Nephron progenitor cell (in vitro differentiated cells): ENCODE measurements at regions not wholly inside any gene's neighbourhood (a gene's known extent, or its start where the extent isn't known, plus 50 kb on each side); places are given as distances from the start of the nearest gene placed in this dataset.

ENCODE experiments used
- DNase-seq: peaks from one replicate; pipeline ENCODE4 v3.0.0; 2021
- H3K27ac Mint-ChIP-seq: 2 replicates; pipeline ENCODE4 v1.8.0; 2021; ENCODE audit warnings: mild to moderate bottlenecking, moderate library complexity, mixed read lengths
- H3K27me3 Mint-ChIP-seq: 2 replicates; pipeline ENCODE4 v1.8.0; 2021; ENCODE audit warnings: mild to moderate bottlenecking, low read depth, mixed read lengths; ENCODE audit not compliant: poor library complexity
- H3K36me3 Mint-ChIP-seq: 2 replicates; pipeline ENCODE4 v1.8.0; 2021; ENCODE audit warnings: low read depth, mixed read lengths
- H3K4me1 Mint-ChIP-seq: 2 replicates; pipeline ENCODE4 v1.8.0; 2021; ENCODE audit warnings: mixed read lengths
- H3K4me3 Mint-ChIP-seq: 2 replicates; pipeline ENCODE4 v1.8.0; 2021; ENCODE audit warnings: mild to moderate bottlenecking, moderate library complexity, mixed read lengths
- H3K9me3 Mint-ChIP-seq: 2 replicates; pipeline ENCODE4 v1.8.0; 2021; ENCODE audit warnings: mild to moderate bottlenecking, moderate library complexity, mixed read lengths
- TF ChIP-seq, protein P1 (sequence below): fragments of 200-600 bp; sonication (generic); IDR thresholded peaks from 2 replicates; pipeline ENCODE4 v1.5.0; 2021; ENCODE audit warnings: antibody characterized with exemption

DNA sequence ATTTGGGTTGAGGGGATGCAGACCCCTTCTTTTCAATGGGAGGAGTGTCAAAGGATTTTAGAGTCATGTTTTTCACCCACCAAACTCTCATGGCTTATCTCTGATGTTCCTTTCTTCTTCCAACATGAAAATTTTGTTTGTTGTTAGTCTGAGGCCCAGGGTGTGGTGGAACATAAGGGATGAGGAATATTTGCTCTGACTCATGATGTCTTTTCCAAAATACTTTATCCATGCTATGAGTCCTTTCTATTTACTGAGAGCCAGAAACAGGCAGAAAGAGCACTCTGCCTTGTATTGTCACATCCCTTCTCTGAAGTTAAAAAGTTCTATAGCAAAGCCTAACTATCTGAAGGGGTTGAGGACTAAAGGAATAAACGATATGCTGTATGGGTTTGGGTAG, 61.6 kb upstream of the GYPA start:
- TF ChIP-seq, protein P1, sequence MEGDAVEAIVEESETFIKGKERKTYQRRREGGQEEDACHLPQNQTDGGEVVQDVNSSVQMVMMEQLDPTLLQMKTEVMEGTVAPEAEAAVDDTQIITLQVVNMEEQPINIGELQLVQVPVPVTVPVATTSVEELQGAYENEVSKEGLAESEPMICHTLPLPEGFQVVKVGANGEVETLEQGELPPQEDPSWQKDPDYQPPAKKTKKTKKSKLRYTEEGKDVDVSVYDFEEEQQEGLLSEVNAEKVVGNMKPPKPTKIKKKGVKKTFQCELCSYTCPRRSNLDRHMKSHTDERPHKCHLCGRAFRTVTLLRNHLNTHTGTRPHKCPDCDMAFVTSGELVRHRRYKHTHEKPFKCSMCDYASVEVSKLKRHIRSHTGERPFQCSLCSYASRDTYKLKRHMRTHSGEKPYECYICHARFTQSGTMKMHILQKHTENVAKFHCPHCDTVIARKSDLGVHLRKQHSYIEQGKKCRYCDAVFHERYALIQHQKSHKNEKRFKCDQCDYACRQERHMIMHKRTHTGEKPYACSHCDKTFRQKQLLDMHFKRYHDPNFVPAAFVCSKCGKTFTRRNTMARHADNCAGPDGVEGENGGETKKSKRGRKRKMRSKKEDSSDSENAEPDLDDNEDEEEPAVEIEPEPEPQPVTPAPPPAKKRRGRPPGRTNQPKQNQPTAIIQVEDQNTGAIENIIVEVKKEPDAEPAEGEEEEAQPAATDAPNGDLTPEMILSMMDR, result no peak
- no peaks in the 10 kb centered on the region for H3K36me3 Mint-ChIP-seq
- H3K9me3 Mint-ChIP-seq, result peaks cover 18% of the 10 kb centered on the region
- no peaks in the 10 kb centered on the region for H3K27me3 Mint-ChIP-seq
- DNase-seq, result no peak
- H3K4me1 Mint-ChIP-seq, result no peaks in the 10 kb centered on the region
- no peak overlapping the region for H3K4me3 Mint-ChIP-seq
- H3K27ac Mint-ChIP-seq, result no peak overlapping the region

DNA sequence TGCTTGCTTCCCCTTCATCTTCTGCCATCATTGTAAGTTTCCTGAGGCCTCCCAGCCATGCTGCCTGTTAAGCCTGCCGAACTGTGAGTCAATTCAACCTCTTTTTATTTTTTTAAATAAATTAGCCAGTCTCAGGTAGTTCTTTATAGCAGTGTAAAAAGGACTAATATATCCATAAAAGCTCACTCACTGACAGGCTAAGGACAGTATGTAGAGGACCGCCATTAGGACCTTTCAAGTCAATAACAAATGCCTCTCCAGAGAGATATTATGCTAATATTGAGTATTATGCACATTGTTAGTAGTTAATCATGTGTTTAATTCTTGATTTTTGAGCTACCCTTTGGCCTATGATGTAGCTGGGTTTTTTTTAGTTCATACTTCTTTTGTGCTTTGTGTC, 62.6 kb upstream of the GYPA start:
- Mint-ChIP-seq H3K27ac (no peak overlapping the region), H3K27me3 (no peaks in the 10 kb centered on the region), H3K4me3 (no peak overlapping the region), H3K4me1 (no peaks in the 10 kb centered on the region), H3K9me3 (peaks cover 8% of the 10 kb centered on the region), H3K36me3 (no peaks in the 10 kb centered on the region)
- TF ChIP-seq, protein P1, result no peak
- DNase-seq, result no peak

DNA sequence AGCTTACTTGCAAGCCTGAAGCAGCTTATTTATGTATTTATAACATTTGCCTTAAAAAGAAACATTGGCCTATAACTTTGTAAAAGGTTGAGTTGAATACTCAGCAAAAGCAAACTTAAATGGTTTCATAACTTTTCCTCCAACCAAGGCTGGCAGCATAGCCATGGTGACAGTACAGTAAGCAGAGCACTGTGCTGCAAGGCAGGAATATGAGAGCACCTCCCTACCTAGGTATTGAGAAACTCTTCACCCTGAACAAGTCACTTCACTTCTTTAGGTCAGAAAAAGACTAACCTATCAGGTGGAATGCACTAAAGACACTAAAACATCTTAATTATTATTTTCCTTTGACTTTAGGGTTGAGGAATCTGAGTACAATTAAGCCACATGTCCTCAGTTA, 63.9 kb upstream of the GYPA start:
- no peak overlapping the region for H3K4me3 Mint-ChIP-seq
- TF ChIP-seq, protein P1, result no peak
- no peaks in the 10 kb centered on the region for H3K4me1 Mint-ChIP-seq
- no peaks in the 10 kb centered on the region for H3K27me3 Mint-ChIP-seq
- no peak overlapping the region for H3K27ac Mint-ChIP-seq
- H3K9me3 Mint-ChIP-seq, result no peaks in the 10 kb centered on the region
- no peak for DNase-seq
- H3K36me3 Mint-ChIP-seq, result no peaks in the 10 kb centered on the region

DNA sequence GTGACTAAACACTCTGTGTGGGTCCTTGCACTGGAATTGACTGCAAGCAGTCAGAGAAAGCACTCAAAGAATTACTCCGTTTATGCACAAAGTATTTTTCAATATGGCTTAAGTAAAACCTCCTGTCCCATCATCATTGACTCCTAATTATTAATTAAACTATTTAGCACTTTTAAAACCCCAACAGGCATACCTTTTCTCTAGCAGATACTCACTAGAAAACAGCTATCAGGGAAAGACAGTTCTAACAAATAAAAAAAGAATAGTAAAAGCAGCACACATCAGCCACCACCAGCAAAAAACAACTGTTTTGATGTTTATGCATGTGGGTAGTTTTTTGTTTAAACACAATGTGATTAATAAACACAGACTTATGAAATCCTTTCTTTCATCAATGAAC, 66.2 kb upstream of the GYPA start:
- DNase-seq, result no peak
- no peaks in the 10 kb centered on the region for H3K4me1 Mint-ChIP-seq
- H3K27ac Mint-ChIP-seq, result no peak overlapping the region
- H3K36me3 Mint-ChIP-seq, result no peaks in the 10 kb centered on the region
- H3K27me3 Mint-ChIP-seq, result no peaks in the 10 kb centered on the region
- TF ChIP-seq, protein P1, result no peak
- H3K4me3 Mint-ChIP-seq, result no peak overlapping the region
- H3K9me3 Mint-ChIP-seq, result no peaks in the 10 kb centered on the region

DNA sequence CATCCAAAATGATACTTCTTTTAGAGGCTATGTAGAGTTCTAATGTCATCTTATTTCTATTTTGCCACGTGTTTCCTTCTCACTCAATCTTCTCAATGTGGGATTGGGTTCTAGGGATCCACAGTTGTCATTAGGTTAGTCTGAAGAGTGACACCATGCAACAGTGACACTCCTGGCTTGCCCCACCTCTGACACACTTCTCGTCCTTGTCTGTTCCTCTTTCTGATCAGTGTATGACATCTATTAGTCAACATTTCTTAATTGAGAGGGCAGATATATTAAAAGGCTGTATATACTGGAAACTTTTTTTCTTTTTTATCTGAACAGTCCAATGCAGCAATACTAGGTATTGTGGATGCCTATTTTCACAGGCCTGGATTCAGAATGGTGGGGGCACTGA, 67.6 kb upstream of the GYPA start:
- Mint-ChIP-seq H3K4me3 (no peak overlapping the region), H3K27me3 (no peaks in the 10 kb centered on the region), H3K9me3 (no peaks in the 10 kb centered on the region), H3K27ac (no peak overlapping the region), H3K4me1 (no peaks in the 10 kb centered on the region), H3K36me3 (no peaks in the 10 kb centered on the region)
- DNase-seq, result no peak
- TF ChIP-seq, protein P1, result no peak

DNA sequence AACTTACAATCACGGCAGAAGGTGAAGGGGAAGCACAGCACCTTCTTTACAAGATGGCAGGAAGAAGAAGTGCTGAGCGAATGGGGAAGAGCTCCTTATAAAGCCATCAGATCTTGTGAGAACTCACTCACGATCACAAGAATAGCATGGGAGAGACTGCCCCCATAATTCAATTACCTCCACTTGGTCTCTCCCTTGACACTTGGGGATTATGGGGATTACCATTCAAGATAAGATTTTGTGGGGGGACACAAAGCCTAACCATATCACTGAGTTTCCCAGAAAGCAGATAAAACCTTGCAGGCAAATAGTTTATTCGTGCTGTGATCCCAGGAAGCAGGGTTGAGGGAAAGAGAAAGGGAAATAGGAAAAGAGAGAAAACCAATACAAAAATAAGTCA, 69.0 kb upstream of the GYPA start:
- TF ChIP-seq, protein P1, result no peak
- peaks cover 10% of the 10 kb centered on the region for H3K9me3 Mint-ChIP-seq
- DNase-seq, result no peak

More for the DNA sequence above, 69.0 kb upstream of the GYPA start:
- Mint-ChIP-seq H3K4me1 (no peaks in the 10 kb centered on the region), H3K27me3 (no peaks in the 10 kb centered on the region), H3K27ac (no peak overlapping the region), H3K36me3 (no peaks in the 10 kb centered on the region), H3K4me3 (no peak overlapping the region)
